ENCODE measurements at regions not wholly inside any gene's neighbourhood (a gene's known extent, or its start where the extent isn't known, plus 50 kb on each side); places are given as distances from the start of the nearest gene placed in this dataset.

GRCh38 chr22:46097268-46097900 lies 52.9 kb upstream of the PPARA start:
- H3K4me3 ChIP-seq = no peak overlapping the region
- no peaks in the 10 kb centered on the region for H3K36me3 ChIP-seq
- no peak for DNase-seq (ENCODE audit: low read depth in 1 of 2, low spot score in 1 of 2)
- no peaks in the 10 kb centered on the region for H3K9me3 ChIP-seq (ENCODE audit: low read depth)
- no peaks in the 10 kb centered on the region for H3K27me3 ChIP-seq
- H3K27ac ChIP-seq = no peak overlapping the region
- no peak for TF ChIP-seq CTCF (IDR thresholded peaks at IDR 0.05; ENCODE audit: low read depth, low read length)
- H3K4me1 ChIP-seq (ENCODE audit: low read depth) = no peaks in the 10 kb centered on the region

- no peaks in the 10 kb centered on the region for H3K36me3 ChIP-seq
- no peaks in the 10 kb centered on the region for H3K4me1 ChIP-seq (ENCODE audit: low read depth)
- no peaks in the 10 kb centered on the region for H3K9me3 ChIP-seq (ENCODE audit: low read depth)
- TF ChIP-seq CTCF (IDR thresholded peaks at IDR 0.05; ENCODE audit: low read depth, low read length) = no peak
- no peak for DNase-seq (ENCODE audit: low read depth in 1 of 2, low spot score in 1 of 2)
- H3K27me3 ChIP-seq = no peaks in the 10 kb centered on the region
- no peak overlapping the region for H3K4me3 ChIP-seq
- H3K27ac ChIP-seq = no peak overlapping the region
These were observed 51.5 kb upstream of the PPARA start for GRCh38 chr22:46098525-46099475.

- Histone ChIP-seq H3K27me3 (no peaks in the 10 kb centered on the region), H3K27ac (no peak overlapping the region), H3K36me3 (no peaks in the 10 kb centered on the region), H3K4me3 (no peak overlapping the region), H3K9me3 (ENCODE audit: low read depth) (no peaks in the 10 kb centered on the region), H3K4me1 (ENCODE audit: low read depth) (no peaks in the 10 kb centered on the region)
- DNase-seq (ENCODE audit: low read depth in 1 of 2, low spot score in 1 of 2) = no peak
- TF ChIP-seq CTCF (IDR thresholded peaks at IDR 0.05; ENCODE audit: low read depth, low read length) = no peak
These were observed 50.6 kb upstream of the PPARA start for GRCh38 chr22:46099740-46100139.

GRCh38 chr22:46100401-46101105 lies 49.8 kb upstream of the PPARA start:
- Histone ChIP-seq H3K4me3 (no peak overlapping the region), H3K27me3 (no peaks in the 10 kb centered on the region), H3K9me3 (ENCODE audit: low read depth) (no peaks in the 10 kb centered on the region), H3K4me1 (ENCODE audit: low read depth) (no peaks in the 10 kb centered on the region), H3K27ac (no peak overlapping the region), H3K36me3 (no peaks in the 10 kb centered on the region)
- DNase-seq (ENCODE audit: low read depth in 1 of 2, low spot score in 1 of 2) = no peak
- TF ChIP-seq CTCF (IDR thresholded peaks at IDR 0.05; ENCODE audit: low read depth, low read length) = no peak
